Breast epithelium (tissue), 3 donors: ENCODE measurements at regions not wholly inside any gene's neighbourhood (a gene's known extent, or its start where the extent isn't known, plus 50 kb on each side); places are given as distances from the start of the nearest gene placed in this dataset.

ENCODE experiments used
- CTCF ChIP-seq, 3 donors: fragments of 450-650 bp; IDR thresholded peaks; one replicate each; pipeline ENCODE4 v1.5.1; 2016 to 2017; ENCODE audit warnings: antibody characterized with exemption in 3 of 3, mild to moderate bottlenecking in 3 of 3, moderate library complexity in 3 of 3
- POLR2A ChIP-seq: fragments of 450-650 bp; IDR thresholded peaks from one replicate; pipeline ENCODE4 v1.6.1; 2016; ENCODE audit warnings: antibody characterized with exemption, mild to moderate bottlenecking, moderate library complexity
- POLR2AphosphoS5 ChIP-seq, 3 donors: sonication (generic); formaldehyde crosslinking; IDR thresholded peaks; one replicate each; pipeline ENCODE4 v1.6.1; 2017; ENCODE audit warnings: antibody characterized with exemption in 3 of 3

- no peak for TF ChIP-seq CTCF (IDR thresholded peaks at IDR 0.05)
- no peak for TF ChIP-seq POLR2A
- no peak for TF ChIP-seq POLR2AphosphoS5 (IDR thresholded peaks at IDR 0.05)
Observed at GRCh38 chr6:121526282-121526681, 90.8 kb downstream of the GJA1 start.
